ENCODE measurements at regions not wholly inside any gene's neighbourhood (a gene's known extent, or its start where the extent isn't known, plus 50 kb on each side); places are given as distances from the start of the nearest gene placed in this dataset.

DNA sequence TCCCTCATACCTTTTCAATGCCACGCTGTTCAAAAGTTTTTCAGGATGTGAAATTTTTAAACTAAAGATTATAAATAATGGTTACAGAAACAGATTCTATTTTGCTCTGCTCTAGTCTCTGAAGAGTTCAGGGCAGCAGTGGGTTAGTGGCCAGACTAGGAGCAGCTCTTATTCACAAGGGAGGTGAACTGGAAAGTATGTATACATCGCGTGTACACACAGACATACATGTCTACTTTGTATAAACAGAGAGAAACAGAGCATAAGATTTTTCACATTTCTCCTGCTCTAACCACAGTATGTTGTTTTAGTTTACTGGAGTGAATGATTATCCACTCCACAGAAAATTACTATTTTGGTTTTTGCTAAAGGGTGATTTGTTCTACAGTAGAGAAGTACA, 74.4 kb upstream of the CRY1 start:
- H2BK120ac ChIP-seq (replicated peaks; ENCODE audit: low read depth, low read length): no peak overlapping the region
- H3K9me3 ChIP-seq (ENCODE audit: insufficient read depth in 2 of 2, low read depth in 1 of 2, low read length in 1 of 2): no peaks in the 10 kb centered on the region
- no peak overlapping the region for H2BK5ac ChIP-seq (ENCODE audit: low read depth, low read length)
- no peak overlapping the region for H4K8ac ChIP-seq (ENCODE audit: extremely low read depth, insufficient read depth, low read length)
- H2AFZ ChIP-seq (ENCODE audit: low read length): no peak overlapping the region
- DNase-seq (ENCODE audit: low read depth in 1 of 2, low spot score in 2 of 2) (no peak), FAIRE-seq (no peak)
- H3K4me1 ChIP-seq (replicated peaks in 1 of 4; ENCODE audit: control insufficient read depth in 3 of 4, insufficient read depth in 4 of 4, low read length in 3 of 4): peaks cover 0 to 3% (median 0%) of the 10 kb centered on the region in 4 experiments; a peak in 2 of 7 replicates
- no peak overlapping the region for H4K91ac ChIP-seq (replicated peaks; ENCODE audit: insufficient read length, low read length)
- H4K5ac ChIP-seq (ENCODE audit: insufficient read length, low read depth, low read length): no peak overlapping the region
- H3K4me3 ChIP-seq (ENCODE audit: extremely low read depth in 1 of 4, insufficient read depth in 2 of 4, low read depth in 3 of 4, low read length in 4 of 4): no peak overlapping the region
- H3K56ac ChIP-seq (replicated peaks; ENCODE audit: insufficient read length, low read depth, low read length): no peak overlapping the region
- CTCF ChIA-PET (ENCODE audit: partially characterized antibody): interaction anchor here (1.0 to 1.7 kb wide), 3 partner anchors 10 to 15 kb away, joined by 3 to 11 read pairs (median 9); no protein-coding TSS in a partner anchor
- H3K4me2 ChIP-seq (ENCODE audit: insufficient read depth in 1 of 2, low read depth in 2 of 2, low read length in 2 of 2): no peak overlapping the region
- no peak overlapping the region for H3K23ac ChIP-seq (ENCODE audit: insufficient read length)
- H2BK20ac ChIP-seq (ENCODE audit: low read length): no peak overlapping the region
- H3K27ac ChIP-seq (ENCODE audit: low read depth, low read length): no peak overlapping the region
- POLR2A ChIA-PET (ENCODE audit: partially characterized antibody): no interaction called here
- no peak overlapping the region for H2BK15ac ChIP-seq (ENCODE audit: low read length)
- no peak overlapping the region for H3K9ac ChIP-seq (replicated peaks in 1 of 4; ENCODE audit: extremely low read depth in 1 of 4, low read depth in 3 of 4, low read length in 3 of 4)
- H3K27me3 ChIP-seq (replicated peaks in 1 of 4; ENCODE audit: control insufficient read depth in 3 of 4, extremely low read depth in 1 of 4, insufficient read depth in 3 of 4, low read length in 3 of 4): no peaks in the 10 kb centered on the region; a peak in 1 of 7 replicates
- H4K20me1 ChIP-seq (replicated peaks in 1 of 2; ENCODE audit: control insufficient read depth in 1 of 2, insufficient read depth in 2 of 2, low read length in 2 of 2): no peaks in the 10 kb centered on the region
- WGBS, 2 experiments (ENCODE audit: extremely low coverage in 1 of 2, insufficient coverage in 1 of 2, insufficient read length in 1 of 2, insufficient replicate concordance in 2 of 2, low coverage in 1 of 2, low lambda C conversion rate in 2 of 2, missing lambda C conversion rate in 1 of 2): 75% methylated on average over 3 of the region's 3 CpGs; no CpG with 5 or more reads in 1 of the 2 experiments
- H3K79me1 ChIP-seq (ENCODE audit: low read depth, low read length): no peaks in the 10 kb centered on the region
- H3K23me2 ChIP-seq (ENCODE audit: low read depth, low read length): no peaks in the 10 kb centered on the region
- no peak overlapping the region for H3K18ac ChIP-seq (ENCODE audit: extremely low read depth, low read length)
- H3K14ac ChIP-seq (ENCODE audit: insufficient read length): no peak overlapping the region
- no peak overlapping the region for H2BK12ac ChIP-seq (ENCODE audit: low read depth, low read length)
- no peak overlapping the region for H2AK5ac ChIP-seq (ENCODE audit: low read depth, low read length)
- no peak for TF ChIP-seq TEAD4 (IDR thresholded peaks at IDR 0.05; ENCODE audit: low read depth, low read length)
- no peaks in the 10 kb centered on the region for H3K36me3 ChIP-seq (ENCODE audit: control insufficient read depth in 2 of 4, insufficient read depth in 4 of 4, low read length in 3 of 4)
- H3K4ac ChIP-seq (replicated peaks; ENCODE audit: insufficient read length, low read depth, low read length): no peak overlapping the region
- no peaks in the 10 kb centered on the region for H3K79me2 ChIP-seq (ENCODE audit: control insufficient read depth in 1 of 2, insufficient read depth in 2 of 2, low read length in 2 of 2)

All from H1 (cell line).